Psoas muscle (tissue), 7 donors: ENCODE measurements at regions not wholly inside any gene's neighbourhood (a gene's known extent, or its start where the extent isn't known, plus 50 kb on each side); places are given as distances from the start of the nearest gene placed in this dataset.

ENCODE experiments used
- ATAC-seq, 4 donors: fragments of 200-7000 bp; cut with Tn5 transposase; one replicate each; pipeline ENCODE4 v1.9.1; 2020; ENCODE audit warnings: moderate library complexity in 3 of 4, mild to moderate bottlenecking in 2 of 4
- DNase-seq, 2 donors: peaks; one replicate each; pipeline ENCODE4 v3.0.0-alpha.2; 2020
- H3K27ac ChIP-seq: fragments of 200-600 bp; one replicate; pipeline ENCODE4 v1.8.0; 2022
- H3K27me3 ChIP-seq, 3 donors: fragments of 200-600 bp in 1 of 3; one replicate each; pipeline versions ENCODE4 v1.6.1 to v1.8.0; 2013 to 2022; ENCODE audit warnings: low read length in 2 of 3, mild to moderate bottlenecking in 2 of 3, moderate library complexity in 1 of 3; ENCODE audit not compliant: insufficient read depth in 3 of 3
- H3K36me3 ChIP-seq, 2 donors: fragments of 200-600 bp in 1 of 2; one replicate each; pipeline versions ENCODE4 v1.6.1 to v1.8.0; 2013 to 2022; ENCODE audit warnings: low read depth in 1 of 2, mild to moderate bottlenecking in 1 of 2, moderate library complexity in 1 of 2; ENCODE audit not compliant: insufficient read depth in 1 of 2
- H3K4me1 ChIP-seq: fragments of 200-600 bp; one replicate; pipeline ENCODE4 v1.8.0; 2022
- H3K4me3 ChIP-seq: fragments of 200-600 bp; one replicate; pipeline ENCODE4 v1.8.0; 2022; ENCODE audit warnings: mild to moderate bottlenecking
- H3K9me3 ChIP-seq: fragments of 200-600 bp; one replicate; pipeline ENCODE4 v1.8.0; 2022
- CTCF ChIP-seq: fragments of 200-600 bp; IDR thresholded peaks from one replicate; pipeline ENCODE4 v1.8.0; 2022; ENCODE audit warnings: antibody characterized with exemption
- WGBS, 3 donors: extraction: QIAGEN DNeasy Blood & Tissue Kit; methylation state at CpG; one replicate each; pipeline versions ENCODE4 v1.1.6 to v1.1.7; 2013; 5-methylcytosine and 5-hydroxymethylcytosine counted together
- intact Hi-C, 2 donors: fragments of 100-400 bp; cut with DNase I; formaldehyde crosslinking; loops; one replicate each; pipeline versions ENCODE4 v1.11.0 to v1.14.2; 2022
- donor health status: healthy with polysubstance abuse.
- donor health status: DM: no; HTN: no; CAD: no; lungs with moderate emphysema.
- donor health status: Bipolar disorder and iron deficiency.
- donor health status: healthy.
- donor health status: DM: yes; HTN: yes; CAD: no.
- donor health status: DM: no; HTN: no; CAD: no.
- donor health status: DM: yes; HTN: yes; CAD: no.

- intact Hi-C loops = no loop called here
- WGBS, 3 donors = 81 to 90% (median 83%) methylated on average over 8 of the region's 8 CpGs
These were observed 180.5 kb upstream of the NR5A2 start for GRCh38 chr1:199847021-199847420.

GRCh38 chr1:199851439-199852140 lies 175.9 kb upstream of the NR5A2 start:
- Histone ChIP-seq H3K4me1 (no peaks in the 10 kb centered on the region), H3K27me3 (peaks cover 0 to 4% (median 0%) of the 10 kb centered on the region in 3 donors), H3K9me3 (no peaks in the 10 kb centered on the region), H3K27ac (no peak overlapping the region), H3K4me3 (no peak overlapping the region), H3K36me3 (no peaks in the 10 kb centered on the region)
- intact Hi-C loops = no loop called here
- TF ChIP-seq CTCF = no peak
- no peak for ATAC-seq
- no peak for DNase-seq
- WGBS, 3 donors = 41 to 52% (median 51%) methylated on average over 2 of the region's 2 CpGs

More at GRCh38 chr1:199847021-199847420, 180.5 kb upstream of the NR5A2 start:
- no peaks in the 10 kb centered on the region for H3K9me3 ChIP-seq
- TF ChIP-seq CTCF = no peak
- H3K27ac ChIP-seq = no peak overlapping the region
- no peaks in the 10 kb centered on the region for H3K27me3 ChIP-seq
- H3K36me3 ChIP-seq = no peaks in the 10 kb centered on the region
- DNase-seq (no peak), ATAC-seq (no peak)
- no peak overlapping the region for H3K4me3 ChIP-seq
- no peaks in the 10 kb centered on the region for H3K4me1 ChIP-seq

- 80 to 82% (median 81%) methylated on average over 3 of the region's 3 CpGs for WGBS, 3 donors
- Histone ChIP-seq H3K9me3 (no peaks in the 10 kb centered on the region), H3K36me3 (no peaks in the 10 kb centered on the region), H3K27me3 (peaks cover 0 to 4% (median 0%) of the 10 kb centered on the region in 3 donors), H3K4me3 (no peak overlapping the region), H3K4me1 (no peaks in the 10 kb centered on the region), H3K27ac (no peak overlapping the region)
- DNase-seq (no peak), ATAC-seq (no peak)
- intact Hi-C loops = no loop called here
- TF ChIP-seq CTCF = no peak
These were observed 172.7 kb upstream of the NR5A2 start for GRCh38 chr1:199854686-199855321.

- H3K27me3 ChIP-seq = peaks cover 0 to 4% (median 0%) of the 10 kb centered on the region in 3 donors
- no peaks in the 10 kb centered on the region for H3K4me1 ChIP-seq
- H3K4me3 ChIP-seq = no peak overlapping the region
- H3K36me3 ChIP-seq = no peaks in the 10 kb centered on the region
- no peaks in the 10 kb centered on the region for H3K9me3 ChIP-seq
- DNase-seq = no peak
- 59 to 71% (median 62%) methylated on average over 4 of the region's 4 CpGs for WGBS, 3 donors
- ATAC-seq = no peak
- intact Hi-C loops = no loop called here
- no peak for TF ChIP-seq CTCF
- no peak overlapping the region for H3K27ac ChIP-seq
These were observed 171.9 kb upstream of the NR5A2 start for GRCh38 chr1:199855580-199855979.
